HG03097 (cell line): ENCODE measurements at regions not wholly inside any gene's neighbourhood (a gene's known extent, or its start where the extent isn't known, plus 50 kb on each side); places are given as distances from the start of the nearest gene placed in this dataset.
"Not testable (repeated sequence)": the region's sequence is repeated elsewhere in the genome, so short reads cannot be mapped to it uniquely, and the experiment has no call there.

Source experiments
- ATAC-seq: cut with Tn5 transposase; IDR thresholded peaks from one replicate; pipeline ENCODE4 v1.9.1; 2021; ENCODE audit not compliant: unreplicated experiment, low FRiP score

GRCh38 chr5:56665117-56665516 is 150.2 kb upstream of the MAP3K1 start:
- ATAC-seq, result not testable (repeated sequence)

- no peak for ATAC-seq
Observed at GRCh38 chr5:56664025-56664424, 151.3 kb upstream of the MAP3K1 start.

GRCh38 chr5:56663523-56663922 is 151.8 kb upstream of the MAP3K1 start:
- no peak for ATAC-seq

GRCh38 chr5:56662893-56663292 is 152.5 kb upstream of the MAP3K1 start:
- ATAC-seq, result no peak

- no peak for ATAC-seq
Observed at GRCh38 chr5:56659971-56660370, 155.4 kb upstream of the MAP3K1 start.

- no peak for ATAC-seq
Observed at GRCh38 chr5:56658972-56659371, 156.4 kb upstream of the MAP3K1 start.

GRCh38 chr5:56656846-56657726 is 158.3 kb upstream of the MAP3K1 start:
- no peak for ATAC-seq

- ATAC-seq, result no peak
Observed at GRCh38 chr5:56651893-56652292, 163.5 kb upstream of the MAP3K1 start.

- ATAC-seq, result no peak
Observed at GRCh38 chr5:56650386-56650785, 165.0 kb upstream of the MAP3K1 start.

- no peak for ATAC-seq
Observed at GRCh38 chr5:56649569-56649968, 165.8 kb upstream of the MAP3K1 start.

GRCh38 chr5:56648460-56649034 is 166.8 kb upstream of the MAP3K1 start:
- ATAC-seq, result no peak

GRCh38 chr5:56647099-56647850 is 168.1 kb upstream of the MAP3K1 start:
- no peak for ATAC-seq

GRCh38 chr5:56641635-56642260 is 173.6 kb upstream of the MAP3K1 start:
- no peak for ATAC-seq

GRCh38 chr5:56640763-56641406 is 174.5 kb upstream of the MAP3K1 start:
- ATAC-seq, result no peak

- no peak for ATAC-seq
Observed at GRCh38 chr5:56639476-56639875, 175.9 kb upstream of the MAP3K1 start.

GRCh38 chr5:56638768-56639238 is 176.5 kb upstream of the MAP3K1 start:
- no peak for ATAC-seq

GRCh38 chr5:56638061-56638621 is 177.2 kb upstream of the MAP3K1 start:
- ATAC-seq, result no peak

GRCh38 chr5:56637321-56637920 is 177.9 kb upstream of the MAP3K1 start:
- ATAC-seq, result no peak

- ATAC-seq, result no peak
Observed at GRCh38 chr5:56633950-56634349, 181.4 kb upstream of the MAP3K1 start.

- ATAC-seq, result no peak
Observed at GRCh38 chr5:56632939-56633338, 182.4 kb upstream of the MAP3K1 start.
